ENCODE measurements at regions not wholly inside any gene's neighbourhood (a gene's known extent, or its start where the extent isn't known, plus 50 kb on each side); places are given as distances from the start of the nearest gene placed in this dataset.

- no peaks in the 10 kb centered on the region for H3K9me3 ChIP-seq
- no peak overlapping the region for H3K4me3 ChIP-seq
- no peaks in the 10 kb centered on the region for H3K27me3 ChIP-seq (replicated peaks; ENCODE audit: insufficient read depth)
- H3K27ac ChIP-seq: no peak overlapping the region
- DNase-seq (ENCODE audit: low spot score): no peak
- no peaks in the 10 kb centered on the region for H3K36me3 ChIP-seq
- ATAC-seq (ENCODE audit: insufficient number of reproducible peaks, low FRiP score, low read depth): no peak
- H3K4me1 ChIP-seq (ENCODE audit: control insufficient read depth in 1 of 2, low read depth in 2 of 2): no peaks in the 10 kb centered on the region
- no peak for TF ChIP-seq CTCF (IDR thresholded peaks at IDR 0.05)
These were observed 85.6 kb upstream of the MTPN start for GRCh38 chr7:136062625-136063325.

GRCh38 chr7:136061433-136061832 is 84.3 kb upstream of the MTPN start:
- Histone ChIP-seq H3K36me3 (no peaks in the 10 kb centered on the region), H3K9me3 (no peaks in the 10 kb centered on the region), H3K27me3 (replicated peaks; ENCODE audit: insufficient read depth) (no peaks in the 10 kb centered on the region), H3K4me3 (no peak overlapping the region), H3K27ac (no peak overlapping the region), H3K4me1 (ENCODE audit: control insufficient read depth in 1 of 2, low read depth in 2 of 2) (no peaks in the 10 kb centered on the region)
- TF ChIP-seq CTCF (IDR thresholded peaks at IDR 0.05): no peak
- no peak for ATAC-seq (ENCODE audit: insufficient number of reproducible peaks, low FRiP score, low read depth)
- DNase-seq (ENCODE audit: low spot score): no peak

- H3K4me3 ChIP-seq: no peak overlapping the region
- no peaks in the 10 kb centered on the region for H3K4me1 ChIP-seq (ENCODE audit: control insufficient read depth in 1 of 2, low read depth in 2 of 2)
- no peak for TF ChIP-seq CTCF (IDR thresholded peaks at IDR 0.05)
- ATAC-seq (ENCODE audit: insufficient number of reproducible peaks, low FRiP score, low read depth) (no peak), DNase-seq (ENCODE audit: low spot score) (no peak)
- no peak overlapping the region for H3K27ac ChIP-seq
- no peaks in the 10 kb centered on the region for H3K27me3 ChIP-seq (replicated peaks; ENCODE audit: insufficient read depth)
- H3K36me3 ChIP-seq: no peaks in the 10 kb centered on the region
- no peaks in the 10 kb centered on the region for H3K9me3 ChIP-seq
These were observed 81.4 kb upstream of the MTPN start for GRCh38 chr7:136058546-136058945.

- no peaks in the 10 kb centered on the region for H3K4me1 ChIP-seq (ENCODE audit: control insufficient read depth in 1 of 2, low read depth in 2 of 2)
- TF ChIP-seq CTCF (IDR thresholded peaks at IDR 0.05): no peak
- ATAC-seq (ENCODE audit: insufficient number of reproducible peaks, low FRiP score, low read depth): no peak
- H3K36me3 ChIP-seq: no peaks in the 10 kb centered on the region
- no peak overlapping the region for H3K4me3 ChIP-seq
- DNase-seq (ENCODE audit: low spot score): no peak
- no peaks in the 10 kb centered on the region for H3K27me3 ChIP-seq (replicated peaks; ENCODE audit: insufficient read depth)
- H3K27ac ChIP-seq: no peak overlapping the region
- no peaks in the 10 kb centered on the region for H3K9me3 ChIP-seq
These were observed 80.3 kb upstream of the MTPN start for GRCh38 chr7:136057509-136057908.

GRCh38 chr7:136056651-136057231 is 79.6 kb upstream of the MTPN start:
- H3K4me1 ChIP-seq (ENCODE audit: control insufficient read depth in 1 of 2, low read depth in 2 of 2): no peaks in the 10 kb centered on the region

More at GRCh38 chr7:136056651-136057231, 79.6 kb upstream of the MTPN start:
- Histone ChIP-seq H3K9me3 (no peaks in the 10 kb centered on the region), H3K36me3 (no peaks in the 10 kb centered on the region), H3K4me3 (no peak overlapping the region), H3K27me3 (replicated peaks; ENCODE audit: insufficient read depth) (no peaks in the 10 kb centered on the region), H3K27ac (no peak overlapping the region)
- no peak for ATAC-seq (ENCODE audit: insufficient number of reproducible peaks, low FRiP score, low read depth)
- no peak for TF ChIP-seq CTCF (IDR thresholded peaks at IDR 0.05)
- no peak for DNase-seq (ENCODE audit: low spot score)
